Adrenal gland (tissue), 9 donors: ENCODE measurements at regions not wholly inside any gene's neighbourhood (a gene's known extent, or its start where the extent isn't known, plus 50 kb on each side); places are given as distances from the start of the nearest gene placed in this dataset.

Experiments
- DNase-seq, 7 donors: peaks; one replicate each; pipeline ENCODE4 v3.0.0-alpha.2; 2019 to 2020
- H3K27ac ChIP-seq, 5 donors: fragments of 200-600 bp; sonication (generic) in 4 of 5; 1 replicate in 3 of 5; 2 replicates in 2 of 5; pipeline versions ENCODE4 v1.5.1 to v1.8.0; 2016 to 2020; ENCODE audit warnings: mild to moderate bottlenecking in 1 of 5
- H3K27me3 ChIP-seq: fragments of 200-600 bp; 2 replicates; pipeline ENCODE4 v1.8.0; 2021
- H3K36me3 ChIP-seq, 2 donors: fragments of 200-600 bp; replicated peaks in 1 of 2; 1 replicate in 1 of 2; 2 replicates in 1 of 2; pipeline versions ENCODE4 v1.5.1 to v1.8.0; 2018 to 2022
- H3K4me1 ChIP-seq, 2 donors: fragments of 200-600 bp; replicated peaks in 1 of 2; 1 replicate in 1 of 2; 2 replicates in 1 of 2; pipeline versions ENCODE4 v1.5.1 to v1.8.0; 2018 to 2021
- H3K4me3 ChIP-seq, 4 donors: fragments of 200-600 bp; sonication (generic) in 3 of 4; one replicate each; pipeline ENCODE4 v1.5.1; 2016 to 2018
- H3K9me3 ChIP-seq, 3 donors: fragments of 200-600 bp; sonication (generic) in 1 of 3; replicated peaks in 1 of 3; 1 replicate in 2 of 3; 2 replicates in 1 of 3; pipeline versions ENCODE4 v1.5.1 to v1.8.0; 2016 to 2021
- POLR2A ChIP-seq, 2 donors: fragments of 450-650 bp; IDR thresholded peaks; one replicate each; pipeline ENCODE4 v1.6.1; 2017; ENCODE audit warnings: antibody characterized with exemption in 2 of 2, mild to moderate bottlenecking in 2 of 2, moderate library complexity in 1 of 2
- WGBS, 4 donors: extraction: QIAGEN DNeasy Blood & Tissue Kit in 2 of 4; methylation state at CpG; one replicate each; pipeline versions ENCODE4 v1.1.5 to v1.1.7; 2013 to 2017; 5-methylcytosine and 5-hydroxymethylcytosine counted together
- intact Hi-C, 2 donors: fragments of 100-400 bp; cut with DNase I; formaldehyde crosslinking; loops; one replicate each; pipeline versions ENCODE4 v1.14.1 to v1.15.0; 2022 to 2023
- TF ChIP-seq, protein P1 (sequence below), 6 experiments: fragments of 450-650 bp in 4 of 6; fragments of 200-600 bp in 2 of 6; sonication (generic) in 1 of 6; IDR thresholded peaks; 1 replicate in 5 of 6; 2 replicates in 1 of 6; pipeline versions ENCODE4 v1.5.1 to v1.8.0; 2016 to 2021; ENCODE audit warnings: antibody characterized with exemption in 6 of 6, mild to moderate bottlenecking in 2 of 6, moderate library complexity in 1 of 6
- donor health status: healthy with polysubstance abuse.
- donor health status: Bipolar disorder and iron deficiency.
- donor health status: DM: yes; HTN: yes; CAD: no.
- donor health status: DM: no; HTN: no; CAD: no.
- donor health status: DM: no; HTN: no; CAD: no.

DNA sequence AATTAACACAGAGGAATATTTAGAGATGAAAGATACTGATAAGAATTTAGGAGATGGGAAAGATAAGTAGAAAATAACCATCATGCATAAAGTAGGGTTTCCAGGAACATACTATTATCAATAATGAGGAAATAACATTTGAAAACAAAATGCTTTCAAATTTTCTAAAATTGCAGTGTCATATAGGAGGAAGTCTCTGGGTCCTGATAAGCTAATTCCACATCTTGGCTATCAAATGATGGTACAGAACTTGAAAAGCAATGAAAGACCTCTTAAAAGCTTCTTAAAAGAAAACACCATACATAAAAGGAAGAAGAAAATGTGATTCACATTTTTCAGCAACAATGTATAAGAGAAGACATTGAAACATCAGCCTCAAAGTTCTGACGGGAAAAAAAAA, 1024.8 kb downstream of the TSN start:
- intact Hi-C loops: no loop called here
- Histone ChIP-seq H3K27ac (no peak overlapping the region), H3K9me3 (no peaks in the 10 kb centered on the region), H3K4me1 (no peaks in the 10 kb centered on the region), H3K36me3 (no peaks in the 10 kb centered on the region), H3K4me3 (no peak overlapping the region), H3K27me3 (no peaks in the 10 kb centered on the region)
- 77 to 90% (median 82%) methylated on average over 1 of the region's 1 CpG for WGBS, 4 donors
- no peak for TF ChIP-seq POLR2A (IDR thresholded peaks at IDR 0.05)
- TF ChIP-seq, protein P1, sequence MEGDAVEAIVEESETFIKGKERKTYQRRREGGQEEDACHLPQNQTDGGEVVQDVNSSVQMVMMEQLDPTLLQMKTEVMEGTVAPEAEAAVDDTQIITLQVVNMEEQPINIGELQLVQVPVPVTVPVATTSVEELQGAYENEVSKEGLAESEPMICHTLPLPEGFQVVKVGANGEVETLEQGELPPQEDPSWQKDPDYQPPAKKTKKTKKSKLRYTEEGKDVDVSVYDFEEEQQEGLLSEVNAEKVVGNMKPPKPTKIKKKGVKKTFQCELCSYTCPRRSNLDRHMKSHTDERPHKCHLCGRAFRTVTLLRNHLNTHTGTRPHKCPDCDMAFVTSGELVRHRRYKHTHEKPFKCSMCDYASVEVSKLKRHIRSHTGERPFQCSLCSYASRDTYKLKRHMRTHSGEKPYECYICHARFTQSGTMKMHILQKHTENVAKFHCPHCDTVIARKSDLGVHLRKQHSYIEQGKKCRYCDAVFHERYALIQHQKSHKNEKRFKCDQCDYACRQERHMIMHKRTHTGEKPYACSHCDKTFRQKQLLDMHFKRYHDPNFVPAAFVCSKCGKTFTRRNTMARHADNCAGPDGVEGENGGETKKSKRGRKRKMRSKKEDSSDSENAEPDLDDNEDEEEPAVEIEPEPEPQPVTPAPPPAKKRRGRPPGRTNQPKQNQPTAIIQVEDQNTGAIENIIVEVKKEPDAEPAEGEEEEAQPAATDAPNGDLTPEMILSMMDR (IDR thresholded peaks at IDR 0.05): no peak
- DNase-seq: no peak

DNA sequence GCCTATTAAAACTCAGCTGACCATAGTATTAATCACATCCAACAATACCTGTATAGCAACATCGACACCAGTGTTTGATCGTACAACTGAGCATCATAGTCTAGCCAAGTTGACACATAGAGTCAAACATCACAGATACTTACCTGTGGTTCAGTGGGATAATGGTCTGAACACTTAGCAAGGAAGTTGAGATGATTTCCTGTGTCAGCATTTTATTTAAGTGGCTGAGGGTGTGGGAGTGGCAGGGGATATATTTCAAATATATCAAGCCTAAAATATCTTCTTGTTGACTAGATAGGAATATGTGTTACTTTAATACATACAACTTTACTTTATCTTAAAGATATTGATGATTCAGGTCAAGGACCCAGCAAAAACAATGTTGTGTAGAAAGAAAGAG, 1038.6 kb downstream of the TSN start:
- TF ChIP-seq POLR2A (IDR thresholded peaks at IDR 0.05): no peak
- TF ChIP-seq, protein P1 (IDR thresholded peaks at IDR 0.05): no peak
- Histone ChIP-seq H3K36me3 (no peaks in the 10 kb centered on the region), H3K27ac (no peak overlapping the region), H3K9me3 (no peaks in the 10 kb centered on the region), H3K4me1 (no peaks in the 10 kb centered on the region), H3K27me3 (no peaks in the 10 kb centered on the region), H3K4me3 (no peak overlapping the region)
- intact Hi-C loops: no loop called here
- DNase-seq: no peak
- 86 to 99% (median 94%) methylated on average over 2 of the region's 2 CpGs for WGBS, 4 donors

DNA sequence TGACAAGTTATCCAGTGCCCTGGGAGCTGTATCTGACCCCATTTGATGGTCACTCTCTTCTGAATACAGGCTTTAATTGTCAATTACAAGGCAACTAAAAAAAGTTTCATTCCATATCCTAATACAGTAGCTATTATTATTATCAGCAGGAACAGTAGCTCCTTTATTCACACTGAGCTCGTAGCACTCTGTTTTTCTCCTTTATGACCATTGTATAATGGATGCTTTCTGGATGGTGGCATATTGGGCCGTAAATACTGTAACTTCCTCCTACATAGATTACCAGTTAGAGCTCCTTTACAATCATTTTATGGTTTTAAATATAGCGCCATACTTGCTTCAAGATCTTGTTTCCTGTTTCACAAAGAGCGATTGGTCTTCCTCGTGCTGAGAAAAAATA, 1040.3 kb downstream of the TSN start:
- 71 to 79% (median 78%) methylated on average over 5 of the region's 5 CpGs for WGBS, 4 donors
- no peak for TF ChIP-seq POLR2A (IDR thresholded peaks at IDR 0.05)
- TF ChIP-seq, protein P1 (IDR thresholded peaks at IDR 0.05): no peak
- intact Hi-C loops: no loop called here

DNA sequence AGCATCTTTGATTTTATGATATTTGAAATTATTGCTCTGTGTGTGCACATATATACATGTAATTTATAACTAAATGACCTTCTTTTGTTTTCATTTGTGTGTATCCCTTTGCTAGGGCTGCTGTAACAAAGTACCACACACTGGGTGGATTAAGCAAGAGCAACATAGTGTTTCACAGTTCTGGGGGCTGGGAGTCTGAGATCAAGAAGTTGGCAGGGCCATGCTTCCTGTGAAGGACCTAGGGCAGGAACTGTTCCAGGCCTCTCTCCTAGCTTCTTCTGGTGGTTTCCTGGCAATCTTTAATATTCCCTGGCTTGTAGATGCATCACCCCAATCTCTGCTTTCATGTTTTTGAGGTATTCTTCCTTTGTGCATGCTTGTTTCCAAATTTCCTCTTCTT, 1043.9 kb downstream of the TSN start:
- Histone ChIP-seq H3K4me1 (no peaks in the 10 kb centered on the region), H3K9me3 (no peaks in the 10 kb centered on the region), H3K4me3 (no peak overlapping the region), H3K27ac (no peak overlapping the region), H3K36me3 (no peaks in the 10 kb centered on the region), H3K27me3 (no peaks in the 10 kb centered on the region)
- TF ChIP-seq POLR2A (IDR thresholded peaks at IDR 0.05): no peak
- TF ChIP-seq, protein P1 (IDR thresholded peaks at IDR 0.05): no peak
- intact Hi-C loops: no loop called here
- no peak for DNase-seq

More for the DNA sequence above, 1040.3 kb downstream of the TSN start:
- no peaks in the 10 kb centered on the region for H3K27me3 ChIP-seq
- H3K4me1 ChIP-seq: no peaks in the 10 kb centered on the region
- no peak for DNase-seq
- no peaks in the 10 kb centered on the region for H3K9me3 ChIP-seq
- H3K4me3 ChIP-seq: no peak overlapping the region
- no peak overlapping the region for H3K27ac ChIP-seq
- H3K36me3 ChIP-seq: no peaks in the 10 kb centered on the region
